NCI-H1436 (cell line): ENCODE measurements at regions not wholly inside any gene's neighbourhood (a gene's known extent, or its start where the extent isn't known, plus 50 kb on each side); places are given as distances from the start of the nearest gene placed in this dataset.
A peak's percentile ranks its signal among the peaks of the same experiment; 100 is the strongest.

Source experiments
- DNase-seq: peaks from one replicate; lab custom pipeline; 2025; lab: John Stamatoyannopoulos, UW

- peak; percentile 21 for DNase-seq
These were observed 60.9 kb upstream of the KLHL29 start for GRCh38 chr2:23323917-23324680.

GRCh38 chr2:23326330-23326729 lies 58.6 kb upstream of the KLHL29 start:
- DNase-seq: no peak

GRCh38 chr2:23327416-23327815 lies 57.6 kb upstream of the KLHL29 start:
- DNase-seq: no peak

- no peak for DNase-seq
These were observed 57.1 kb upstream of the KLHL29 start for GRCh38 chr2:23327887-23328286.

- DNase-seq: no peak
These were observed 54.8 kb upstream of the KLHL29 start for GRCh38 chr2:23330214-23330613.
